ENCODE measurements at regions not wholly inside any gene's neighbourhood (a gene's known extent, or its start where the extent isn't known, plus 50 kb on each side); places are given as distances from the start of the nearest gene placed in this dataset.

- no peak for DNase-seq (ENCODE audit: low read depth)
- TF ChIP-seq CTCF (IDR thresholded peaks at IDR 0.05; ENCODE audit: low read depth, low read length, missing control alignments) = no peak
- no peak overlapping the region for H3K4me3 ChIP-seq (ENCODE audit: low read depth, low read length)
Observed at GRCh38 chr14:87111741-87112140, 881.2 kb downstream of the GALC start.

DNA sequence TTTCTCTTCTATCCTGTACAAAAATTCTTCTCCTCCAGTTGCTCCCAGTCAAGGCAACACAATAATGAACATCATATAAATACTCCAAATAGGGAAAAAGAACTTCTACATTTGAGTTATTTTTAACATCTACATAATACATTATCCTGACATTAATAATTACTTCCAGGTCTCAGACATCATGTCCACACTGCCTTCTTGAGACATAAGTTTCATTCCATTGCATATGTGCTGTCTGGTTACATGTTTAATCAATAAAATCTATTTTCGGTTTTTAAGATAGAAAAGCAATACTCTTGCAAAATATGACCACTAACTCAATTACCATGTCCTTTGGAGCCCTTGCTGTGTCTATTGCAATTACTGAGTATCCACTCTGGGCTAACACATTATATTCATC, 881.9 kb downstream of the GALC start:
- TF ChIP-seq CTCF (IDR thresholded peaks at IDR 0.05; ENCODE audit: low read depth, low read length, missing control alignments) = no peak
- no peak for DNase-seq (ENCODE audit: low read depth)
- no peak overlapping the region for H3K4me3 ChIP-seq (ENCODE audit: low read depth, low read length)

- no peak for DNase-seq (ENCODE audit: low read depth)
- TF ChIP-seq CTCF (IDR thresholded peaks at IDR 0.05; ENCODE audit: low read depth, low read length, missing control alignments) = no peak
- no peak overlapping the region for H3K4me3 ChIP-seq (ENCODE audit: low read depth, low read length)
Observed at GRCh38 chr14:87109271-87109670, 883.7 kb downstream of the GALC start.

- H3K4me3 ChIP-seq (ENCODE audit: low read depth, low read length) = no peak overlapping the region
- DNase-seq (ENCODE audit: low read depth) = no peak
- TF ChIP-seq CTCF (IDR thresholded peaks at IDR 0.05; ENCODE audit: low read depth, low read length, missing control alignments) = no peak
Observed at GRCh38 chr14:87108726-87109125, 884.3 kb downstream of the GALC start.

DNA sequence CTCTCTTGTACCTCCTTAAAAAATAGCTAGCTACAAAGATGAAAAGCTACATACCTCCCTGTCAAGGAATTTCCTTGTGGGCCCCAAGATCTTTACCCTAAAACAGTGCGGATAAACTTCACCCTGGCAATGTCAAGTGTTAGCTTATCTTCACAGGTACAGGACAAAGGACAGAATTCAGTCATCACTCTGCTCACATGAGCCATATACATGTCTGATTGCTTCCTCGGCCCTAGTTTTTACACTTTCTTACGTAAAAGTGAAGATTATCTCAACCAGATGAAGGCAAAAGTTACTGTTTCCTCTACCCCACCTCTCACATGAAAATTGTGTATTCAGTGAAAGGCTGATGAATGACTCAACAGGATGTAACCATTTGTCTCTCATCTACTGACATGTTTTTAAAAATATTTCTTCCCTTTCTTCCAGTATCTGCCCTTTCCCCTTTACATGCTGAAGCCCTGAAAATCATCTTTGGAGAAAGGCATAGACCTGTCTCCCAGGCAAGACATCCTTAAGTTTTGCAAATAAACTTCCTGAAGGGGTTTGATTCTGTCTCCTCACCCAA, 890.1 kb downstream of the GALC start:
- DNase-seq (ENCODE audit: low read depth) = no peak
- H3K4me3 ChIP-seq (ENCODE audit: low read depth, low read length) = no peak overlapping the region
- TF ChIP-seq CTCF (IDR thresholded peaks at IDR 0.05; ENCODE audit: low read depth, low read length, missing control alignments) = no peak

DNA sequence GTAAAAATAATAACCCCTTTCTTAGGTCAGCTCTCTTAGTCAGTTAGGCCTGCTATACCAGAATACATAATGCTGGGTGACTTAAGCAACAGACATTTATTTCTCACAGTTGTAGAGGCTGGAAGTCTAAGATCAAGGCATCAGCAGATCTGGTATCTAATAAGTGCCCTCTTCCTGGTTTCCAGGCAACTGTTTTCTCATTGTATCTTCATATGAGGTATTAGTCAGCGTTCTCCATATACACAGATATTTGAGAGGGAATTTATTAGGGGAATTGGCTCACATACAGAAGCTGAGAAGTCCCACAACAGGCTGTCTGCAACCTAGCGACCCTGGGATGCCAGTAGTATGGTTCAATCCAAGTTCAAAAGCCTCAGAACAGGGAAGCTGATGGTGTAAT, 896.0 kb downstream of the GALC start:
- no peak for DNase-seq (ENCODE audit: low read depth)
- TF ChIP-seq CTCF (IDR thresholded peaks at IDR 0.05; ENCODE audit: low read depth, low read length, missing control alignments) = no peak
- H3K4me3 ChIP-seq (ENCODE audit: low read depth, low read length) = no peak overlapping the region

GRCh38 chr14:87094913-87095312, 898.1 kb downstream of the GALC start:
- TF ChIP-seq CTCF (IDR thresholded peaks at IDR 0.05; ENCODE audit: low read depth, low read length, missing control alignments) = no peak
- no peak for DNase-seq (ENCODE audit: low read depth)
- no peak overlapping the region for H3K4me3 ChIP-seq (ENCODE audit: low read depth, low read length)
